NCI-H2227 treated with DMSO at 0.1 percent for 48 hours (cell line): ENCODE measurements at regions not wholly inside any gene's neighbourhood (a gene's known extent, or its start where the extent isn't known, plus 50 kb on each side); places are given as distances from the start of the nearest gene placed in this dataset.
"Not testable (repeated sequence)": the region's sequence is repeated elsewhere in the genome, so short reads cannot be mapped to it uniquely, and the experiment has no call there.

ENCODE experiments used
- DNase-seq: peaks from one replicate; lab custom pipeline; 2025; lab: John Stamatoyannopoulos, UW

- DNase-seq: no peak
Observed at GRCh38 chr9:89670801-89671434, 66.1 kb downstream of the GADD45G start.

- no peak for DNase-seq
Observed at GRCh38 chr9:89674667-89675057, 69.8 kb downstream of the GADD45G start.

GRCh38 chr9:89675058-89675742 is 70.4 kb downstream of the GADD45G start:
- peak; percentile 19 for DNase-seq

- DNase-seq: no peak
Observed at GRCh38 chr9:89676281-89676680, 71.5 kb downstream of the GADD45G start.

GRCh38 chr9:89677702-89678395 is 73.0 kb downstream of the GADD45G start:
- DNase-seq: peak; percentile 19

- DNase-seq: no peak
Observed at GRCh38 chr9:89678396-89679015, 73.7 kb downstream of the GADD45G start.

- no peak for DNase-seq
Observed at GRCh38 chr9:89679016-89679415, 74.2 kb downstream of the GADD45G start.

- DNase-seq: no peak
Observed at GRCh38 chr9:89679581-89679980, 74.8 kb downstream of the GADD45G start.

- DNase-seq: no peak
Observed at GRCh38 chr9:89680547-89681467, 76.0 kb downstream of the GADD45G start.

GRCh38 chr9:89681468-89681859 is 76.7 kb downstream of the GADD45G start:
- not testable (repeated sequence) for DNase-seq

GRCh38 chr9:89683626-89684025 is 78.8 kb downstream of the GADD45G start:
- DNase-seq: no peak

- DNase-seq: no peak
Observed at GRCh38 chr9:89684218-89684617, 79.4 kb downstream of the GADD45G start.

- no peak for DNase-seq
Observed at GRCh38 chr9:89684912-89685636, 80.3 kb downstream of the GADD45G start.

- DNase-seq: no peak
Observed at GRCh38 chr9:89685698-89686097, 80.9 kb downstream of the GADD45G start.

GRCh38 chr9:89686126-89686525 is 81.3 kb downstream of the GADD45G start:
- DNase-seq: no peak

GRCh38 chr9:89686621-89687020 is 81.8 kb downstream of the GADD45G start:
- DNase-seq: no peak

GRCh38 chr9:89687188-89687587 is 82.4 kb downstream of the GADD45G start:
- DNase-seq: no peak

GRCh38 chr9:89687848-89688247 is 83.0 kb downstream of the GADD45G start:
- DNase-seq: no peak

GRCh38 chr9:89689321-89689720 is 84.5 kb downstream of the GADD45G start:
- DNase-seq: not testable (repeated sequence)

GRCh38 chr9:89690334-89690912 is 85.6 kb downstream of the GADD45G start:
- no peak for DNase-seq

GRCh38 chr9:89695441-89695891 is 90.7 kb downstream of the GADD45G start:
- no peak for DNase-seq
